ENCODE measurements at regions not wholly inside any gene's neighbourhood (a gene's known extent, or its start where the extent isn't known, plus 50 kb on each side); places are given as distances from the start of the nearest gene placed in this dataset.
A peak's percentile ranks its signal among the peaks of the same experiment; 100 is the strongest.
"Not testable (repeated sequence)": the region's sequence is repeated elsewhere in the genome, so short reads cannot be mapped to it uniquely, and the experiment has no call there.

- no peak for TF ChIP-seq CTCF (IDR thresholded peaks at IDR 0.05)
- no peak for TF ChIP-seq ZFX (IDR thresholded peaks at IDR 0.05; ENCODE audit: borderline replicate concordance)
- H3K27ac ChIP-seq: peak overlapping the region; percentile 96
Measured at GRCh38 chr2:180257247-180257646, 250.2 kb upstream of the CWC22 start.

- H3K27ac ChIP-seq: peak overlapping the region; percentile 96; the same call in 1 of the 2 replicates
- TF ChIP-seq CTCF (IDR thresholded peaks at IDR 0.05) (no peak), ZFX (IDR thresholded peaks at IDR 0.05; ENCODE audit: borderline replicate concordance) (no peak)
Measured at GRCh38 chr2:180255981-180256380, 248.9 kb upstream of the CWC22 start.

GRCh38 chr2:180254872-180255271 is 247.8 kb upstream of the CWC22 start:
- H3K27ac ChIP-seq: peak overlapping the region; percentile 96
- TF ChIP-seq ZFX (IDR thresholded peaks at IDR 0.05; ENCODE audit: borderline replicate concordance) (no peak), CTCF (IDR thresholded peaks at IDR 0.05) (no peak)

GRCh38 chr2:180247658-180248057 is 240.6 kb upstream of the CWC22 start:
- no peak for TF ChIP-seq CTCF (IDR thresholded peaks at IDR 0.05)
- no peak for TF ChIP-seq ZFX (IDR thresholded peaks at IDR 0.05; ENCODE audit: borderline replicate concordance)
- H3K27ac ChIP-seq: no peak overlapping the region

GRCh38 chr2:180246268-180246667 is 239.2 kb upstream of the CWC22 start:
- H3K27ac ChIP-seq: no peak overlapping the region
- TF ChIP-seq CTCF (IDR thresholded peaks at IDR 0.05) (no peak), ZFX (IDR thresholded peaks at IDR 0.05; ENCODE audit: borderline replicate concordance) (no peak)

GRCh38 chr2:180240774-180241173 is 233.7 kb upstream of the CWC22 start:
- TF ChIP-seq ZFX (IDR thresholded peaks at IDR 0.05; ENCODE audit: borderline replicate concordance): no peak
- TF ChIP-seq CTCF (IDR thresholded peaks at IDR 0.05): peak; percentile 52
- H3K27ac ChIP-seq: no peak overlapping the region

GRCh38 chr2:180238729-180239128 is 231.6 kb upstream of the CWC22 start:
- H3K27ac ChIP-seq: no peak overlapping the region
- no peak for TF ChIP-seq CTCF (IDR thresholded peaks at IDR 0.05)
- no peak for TF ChIP-seq ZFX (IDR thresholded peaks at IDR 0.05; ENCODE audit: borderline replicate concordance)

GRCh38 chr2:180236061-180236460 is 229.0 kb upstream of the CWC22 start:
- H3K27ac ChIP-seq: not testable (repeated sequence)

- not testable (repeated sequence) for H3K27ac ChIP-seq
Measured at GRCh38 chr2:180235506-180235905, 228.4 kb upstream of the CWC22 start.

- H3K27ac ChIP-seq: not testable (repeated sequence)
Measured at GRCh38 chr2:180234991-180235390, 227.9 kb upstream of the CWC22 start.

Measured in 22Rv1 (cell line).